HG03520 (cell line): ENCODE measurements at regions not wholly inside any gene's neighbourhood (a gene's known extent, or its start where the extent isn't known, plus 50 kb on each side); places are given as distances from the start of the nearest gene placed in this dataset.

Source experiments
- ATAC-seq: cut with Tn5 transposase; IDR thresholded peaks from one replicate; pipeline ENCODE4 v1.9.1; 2021; ENCODE audit warnings: mild to moderate bottlenecking, moderate library complexity; ENCODE audit not compliant: unreplicated experiment

- no peak for ATAC-seq
Observed at GRCh38 chr7:25391961-25392587, 163.8 kb upstream of the NPVF start.

- ATAC-seq = no peak
Observed at GRCh38 chr7:25392588-25393338, 164.5 kb upstream of the NPVF start.

- no peak for ATAC-seq
Observed at GRCh38 chr7:25395976-25396375, 167.7 kb upstream of the NPVF start.

- ATAC-seq = no peak
Observed at GRCh38 chr7:25396668-25397067, 168.4 kb upstream of the NPVF start.

GRCh38 chr7:25398418-25398817 lies 170.1 kb upstream of the NPVF start:
- no peak for ATAC-seq

- no peak for ATAC-seq
Observed at GRCh38 chr7:25399000-25399750, 170.9 kb upstream of the NPVF start.

- ATAC-seq = no peak
Observed at GRCh38 chr7:25402532-25402931, 174.2 kb upstream of the NPVF start.

GRCh38 chr7:25405736-25406135 lies 177.4 kb upstream of the NPVF start:
- no peak for ATAC-seq

- ATAC-seq = no peak
Observed at GRCh38 chr7:25407053-25407452, 178.8 kb upstream of the NPVF start.

GRCh38 chr7:25408012-25408687 lies 179.9 kb upstream of the NPVF start:
- ATAC-seq = no peak

- ATAC-seq = no peak
Observed at GRCh38 chr7:25408876-25409275, 180.6 kb upstream of the NPVF start.

- no peak for ATAC-seq
Observed at GRCh38 chr7:25409897-25410636, 181.8 kb upstream of the NPVF start.

GRCh38 chr7:25420771-25421170 lies 192.5 kb upstream of the NPVF start:
- ATAC-seq = no peak

GRCh38 chr7:25424113-25424512 lies 195.8 kb upstream of the NPVF start:
- ATAC-seq = no peak

GRCh38 chr7:25424855-25425254 lies 196.6 kb upstream of the NPVF start:
- ATAC-seq = no peak

- ATAC-seq = no peak
Observed at GRCh38 chr7:25427721-25428120, 199.4 kb upstream of the NPVF start.

GRCh38 chr7:25429731-25430130 lies 201.4 kb upstream of the NPVF start:
- ATAC-seq = no peak

- no peak for ATAC-seq
Observed at GRCh38 chr7:25430200-25430931, 202.1 kb upstream of the NPVF start.

- no peak for ATAC-seq
Observed at GRCh38 chr7:25431956-25432450, 203.7 kb upstream of the NPVF start.

GRCh38 chr7:25432807-25433206 lies 204.5 kb upstream of the NPVF start:
- no peak for ATAC-seq
